HepG2 (cell line): ENCODE measurements at regions not wholly inside any gene's neighbourhood (a gene's known extent, or its start where the extent isn't known, plus 50 kb on each side); places are given as distances from the start of the nearest gene placed in this dataset.

ENCODE experiments used
- ATAC-seq: fragments of 200-7000 bp; cut with Tn5 transposase; 3 replicates; pipeline ENCODE4 v1.9.1; 2020; ENCODE audit warnings: mild to moderate bottlenecking, moderate library complexity
- BruUV-seq: library from RNA; stranded (reverse); fragments of 400-500 nt; replicated peaks from 2 replicates; lab custom pipeline; 2021; lab: Mats Ljungman, UMichigan
- CTCF ChIA-PET: fragments of 300-600 bp; formaldehyde crosslinking; extraction: SDS; loops from one replicate; lab custom pipeline; 2021; ENCODE audit warnings: low total read pairs, inconsistent platforms, low intra/inter-chr PET ratio; lab: Yijun Ruan, JAX
- POLR2A ChIA-PET: fragments of 350-600 bp; sonication (Branson Sonifier 250); formaldehyde crosslinking; loops from one replicate; lab custom pipeline; 2020; ENCODE audit warnings: antibody characterized with exemption, inconsistent platforms; lab: Yijun Ruan, JAX
- DNase-seq: peaks from one replicate; pipeline ENCODE4 v3.0.0-alpha.2; 2015; ENCODE audit warnings: low spot score
- FAIRE-seq: peaks from 3 replicates; lab custom pipeline; 2011; peaks lifted over from hg19 to GRCh38; lab: Jason Lieb, UNC
- H2AFZ ChIP-seq: one replicate; pipeline ENCODE4 v1.6.1; 2011; ENCODE audit warnings: low read length, inconsistent platforms
- H3K27ac ChIP-seq: fragments of 300-600 bp; 3 replicates; pipeline ENCODE4 v1.8.0; 2011; ENCODE audit warnings: mixed run types, mild to moderate bottlenecking, mixed read lengths, low read length, inconsistent platforms; ENCODE audit not compliant: insufficient read depth; ENCODE audit errors: extremely low read length
- H3K27me3 ChIP-seq, 2 experiments: fragments of 200-600 bp in 1 of 2; 2 replicates in 1 of 2; 3 replicates in 1 of 2; pipeline versions ENCODE4 v1.6.0 to v1.8.0; 2011; ENCODE audit warnings: low read length in 2 of 2, mild to moderate bottlenecking in 2 of 2, moderate library complexity in 2 of 2, inconsistent platforms in 1 of 2; ENCODE audit not compliant: insufficient read depth in 2 of 2, control insufficient read depth in 1 of 2
- H3K36me3 ChIP-seq, 2 experiments: fragments of 200-600 bp in 1 of 2; replicated peaks in 1 of 2; 2 replicates in 1 of 2; 3 replicates in 1 of 2; pipeline versions ENCODE4 v1.5.1 to v1.8.0; 2011; ENCODE audit warnings: low read length in 2 of 2, inconsistent platforms in 1 of 2; ENCODE audit not compliant: insufficient read depth in 2 of 2, control insufficient read depth in 1 of 2
- H3K4me1 ChIP-seq: 2 replicates; pipeline ENCODE4 v1.5.1; 2012; ENCODE audit warnings: low read length, inconsistent platforms; ENCODE audit not compliant: insufficient read depth
- H3K4me2 ChIP-seq: 2 replicates; pipeline ENCODE4 v1.6.0; 2011; ENCODE audit warnings: low read depth, low read length, inconsistent platforms
- H3K4me3 ChIP-seq, 3 experiments: fragments of 200-600 bp in 1 of 3; sonication (generic), shearing (Covaris generic) in 1 of 3; replicated peaks in 1 of 3; 2 replicates each; pipeline ENCODE4 v1.5.1; 2011 to 2016; ENCODE audit warnings: low read length in 3 of 3, inconsistent platforms in 2 of 3, low read depth in 2 of 3, mild to moderate bottlenecking in 2 of 3, control low read depth in 1 of 3, mixed read lengths in 1 of 3; ENCODE audit not compliant: insufficient read depth in 1 of 3
- H3K79me2 ChIP-seq: one replicate; pipeline ENCODE4 v1.6.1; 2011; ENCODE audit warnings: low read length, inconsistent platforms; ENCODE audit not compliant: insufficient read depth
- H3K9ac ChIP-seq: 2 replicates; pipeline ENCODE4 v1.6.0; 2011; ENCODE audit warnings: mild to moderate bottlenecking, low read depth, low read length, inconsistent platforms; ENCODE audit not compliant: insufficient read depth
- H3K9me3 ChIP-seq: 2 replicates; pipeline ENCODE4 v1.5.1; 2012; ENCODE audit warnings: mild to moderate bottlenecking, low read length
- H4K20me1 ChIP-seq: 2 replicates; pipeline ENCODE4 v1.6.0; 2011; ENCODE audit warnings: inconsistent platforms, mild to moderate bottlenecking, low read length, moderate library complexity; ENCODE audit not compliant: insufficient read depth
- FUBP1 ChIP-seq: sonication (generic); formaldehyde crosslinking; IDR thresholded peaks from 2 replicates; pipeline ENCODE4 v1.5.1; 2020; ENCODE audit warnings: missing genetic modification reagents, mild to moderate bottlenecking, borderline replicate concordance
- HBP1 ChIP-seq: IDR thresholded peaks from 2 replicates; pipeline ENCODE4 v1.6.1; 2016; ENCODE audit warnings: low read depth, control low read depth
- MTF1 ChIP-seq: sonication (generic); formaldehyde crosslinking; IDR thresholded peaks from 2 replicates; pipeline ENCODE4 v1.5.0; 2020; ENCODE audit warnings: missing genetic modification reagents
- NFKBIZ ChIP-seq: IDR thresholded peaks from 2 replicates; pipeline ENCODE4 v1.6.1; 2018; ENCODE audit warnings: missing genetic modification reagents, missing compliant biosample characterization
- PHF21A ChIP-seq: sonication (generic); formaldehyde crosslinking; IDR thresholded peaks from 2 replicates; pipeline ENCODE4 v1.5.0; 2020; ENCODE audit warnings: mild to moderate bottlenecking, missing genetic modification reagents
- SRF ChIP-seq: IDR thresholded peaks from 2 replicates; pipeline ENCODE4 v1.6.1; 2011; ENCODE audit warnings: mild to moderate bottlenecking, low read depth, low read length, moderate library complexity
- ZHX1 ChIP-seq: sonication (generic); formaldehyde crosslinking; IDR thresholded peaks from 2 replicates; pipeline ENCODE4 v1.8.1; 2022; ENCODE audit warnings: low read depth, mild to moderate bottlenecking, missing genetic modification reagents
- ZNF274 ChIP-seq: sonication (generic); formaldehyde crosslinking; IDR thresholded peaks from 2 replicates; pipeline ENCODE4 v1.5.1; 2020; ENCODE audit warnings: mild to moderate bottlenecking, missing genetic modification reagents
- ZNF276 ChIP-seq: sonication (generic); formaldehyde crosslinking; IDR thresholded peaks from 2 replicates; pipeline ENCODE4 v1.4.0; 2020; ENCODE audit warnings: mild to moderate bottlenecking, low read depth, missing genetic modification reagents
- ZNF510 ChIP-seq: sonication (generic); formaldehyde crosslinking; IDR thresholded peaks from 2 replicates; pipeline ENCODE4 v1.4.0; 2020; ENCODE audit warnings: low read depth, mild to moderate bottlenecking, missing genetic modification reagents
- ZNF607 ChIP-seq: sonication (generic); formaldehyde crosslinking; IDR thresholded peaks from 2 replicates; pipeline ENCODE4 v1.5.1; 2020; ENCODE audit warnings: missing genetic modification reagents, mild to moderate bottlenecking, borderline replicate concordance
- ZNF772 ChIP-seq: sonication (generic); formaldehyde crosslinking; IDR thresholded peaks from 2 replicates; pipeline ENCODE4 v1.5.0; 2020; ENCODE audit warnings: mild to moderate bottlenecking, missing genetic modification reagents
- WGBS: methylation state at CpG from one replicate; pipeline ENCODE4 v1.1.6; 2017; ENCODE audit warnings: low lambda C conversion rate; 5-methylcytosine and 5-hydroxymethylcytosine counted together
- in situ Hi-C: cut with HindIII; loops from 2 replicates; pipeline ENCODE4 v1.10.0; 2017; ENCODE audit warnings: low pct_unique_long_range_greater_than_20kb; ENCODE audit not compliant: extremely low pct_ligation_motif_present
- intact Hi-C: fragments of 100-400 bp; cut with micrococcal nuclease; formaldehyde crosslinking; loops from one replicate; pipeline ENCODE4 v1.10.0; 2022; ENCODE audit not compliant: unreplicated experiment

GRCh38 chr2:8267048-8267447 is 414.8 kb upstream of the ID2 start (continued):
- TF ChIP-seq FUBP1 (CRISPR knock-in tag) (no peak), MTF1 (CRISPR knock-in tag) (no peak), ZNF772 (CRISPR knock-in tag) (no peak), HBP1 (CRISPR knock-in tag) (no peak)

GRCh38 chr2:8267721-8268120 is 414.1 kb upstream of the ID2 start:
- FAIRE-seq (no peak), DNase-seq (no peak), ATAC-seq (no peak)
- no peak overlapping the region for H3K4me3 ChIP-seq
- no peak overlapping the region for H3K4me2 ChIP-seq
- H3K27ac ChIP-seq, result no peak overlapping the region
- BruUV-seq, result no TSS peak
- POLR2A ChIA-PET, result no interaction called here
- H3K36me3 ChIP-seq, result no peaks in the 10 kb centered on the region
- no peaks in the 10 kb centered on the region for H4K20me1 ChIP-seq
- H3K4me1 ChIP-seq, result no peaks in the 10 kb centered on the region; the same call in 1 of the 2 replicates
- in situ Hi-C loops, result no loop called here
- H3K79me2 ChIP-seq, result no peaks in the 10 kb centered on the region
- WGBS, result 45% methylated on average over 3 of the region's 3 CpGs
- no peaks in the 10 kb centered on the region for H3K27me3 ChIP-seq
- H2AFZ ChIP-seq, result no peak overlapping the region
- H3K9ac ChIP-seq, result no peak overlapping the region
- no peaks in the 10 kb centered on the region for H3K9me3 ChIP-seq
- CTCF ChIA-PET, result no interaction called here
- intact Hi-C loops, result no loop called here
- TF ChIP-seq ZNF510 (CRISPR knock-in tag) (no peak), ZNF276 (no peak), PHF21A (CRISPR knock-in tag) (no peak), ZNF274 (CRISPR knock-in tag) (no peak), SRF (no peak), ZHX1 (CRISPR knock-in tag) (no peak), NFKBIZ (no peak), ZNF607 (no peak)
